ENCODE measurements at regions not wholly inside any gene's neighbourhood (a gene's known extent, or its start where the extent isn't known, plus 50 kb on each side); places are given as distances from the start of the nearest gene placed in this dataset.

GRCh38 chr11:92765965-92766371, 203.5 kb upstream of the MTNR1B start:
- TF ChIP-seq, protein P1, sequence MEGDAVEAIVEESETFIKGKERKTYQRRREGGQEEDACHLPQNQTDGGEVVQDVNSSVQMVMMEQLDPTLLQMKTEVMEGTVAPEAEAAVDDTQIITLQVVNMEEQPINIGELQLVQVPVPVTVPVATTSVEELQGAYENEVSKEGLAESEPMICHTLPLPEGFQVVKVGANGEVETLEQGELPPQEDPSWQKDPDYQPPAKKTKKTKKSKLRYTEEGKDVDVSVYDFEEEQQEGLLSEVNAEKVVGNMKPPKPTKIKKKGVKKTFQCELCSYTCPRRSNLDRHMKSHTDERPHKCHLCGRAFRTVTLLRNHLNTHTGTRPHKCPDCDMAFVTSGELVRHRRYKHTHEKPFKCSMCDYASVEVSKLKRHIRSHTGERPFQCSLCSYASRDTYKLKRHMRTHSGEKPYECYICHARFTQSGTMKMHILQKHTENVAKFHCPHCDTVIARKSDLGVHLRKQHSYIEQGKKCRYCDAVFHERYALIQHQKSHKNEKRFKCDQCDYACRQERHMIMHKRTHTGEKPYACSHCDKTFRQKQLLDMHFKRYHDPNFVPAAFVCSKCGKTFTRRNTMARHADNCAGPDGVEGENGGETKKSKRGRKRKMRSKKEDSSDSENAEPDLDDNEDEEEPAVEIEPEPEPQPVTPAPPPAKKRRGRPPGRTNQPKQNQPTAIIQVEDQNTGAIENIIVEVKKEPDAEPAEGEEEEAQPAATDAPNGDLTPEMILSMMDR (IDR thresholded peaks at IDR 0.05; ENCODE audit: borderline replicate concordance, extremely low read depth, low read length, poor library complexity, severe bottlenecking), result no peak
- no peak for TF ChIP-seq EZH2 (IDR thresholded peaks at IDR 0.05; ENCODE audit: borderline replicate concordance, low read depth, low read length, severe bottlenecking)
